ENCODE measurements at regions not wholly inside any gene's neighbourhood (a gene's known extent, or its start where the extent isn't known, plus 50 kb on each side); places are given as distances from the start of the nearest gene placed in this dataset.
A peak's percentile ranks its signal among the peaks of the same experiment; 100 is the strongest.

- TF ChIP-seq CTCF (IDR thresholded peaks at IDR 0.05; ENCODE audit: low read length, missing control alignments) = no peak
- no peak overlapping the region for H3K4me3 ChIP-seq (replicated peaks; ENCODE audit: low read depth, low read length)
- no peak for DNase-seq (ENCODE audit: low read depth)
Observed at GRCh38 chr20:10812759-10813327, 139.0 kb upstream of the JAG1 start.

GRCh38 chr20:10823585-10823984 is 149.8 kb upstream of the JAG1 start:
- H3K4me3 ChIP-seq (replicated peaks; ENCODE audit: low read depth, low read length) = no peak overlapping the region
- no peak for DNase-seq (ENCODE audit: low read depth)
- TF ChIP-seq CTCF (IDR thresholded peaks at IDR 0.05; ENCODE audit: low read length, missing control alignments) = no peak

- no peak for DNase-seq (ENCODE audit: low read depth)
- no peak overlapping the region for H3K4me3 ChIP-seq (replicated peaks; ENCODE audit: low read depth, low read length)
- no peak for TF ChIP-seq CTCF (IDR thresholded peaks at IDR 0.05; ENCODE audit: low read length, missing control alignments)
Observed at GRCh38 chr20:10824750-10825500, 151.1 kb upstream of the JAG1 start.

- TF ChIP-seq CTCF (IDR thresholded peaks at IDR 0.05; ENCODE audit: low read length, missing control alignments) = no peak
- no peak for DNase-seq (ENCODE audit: low read depth)
- no peak overlapping the region for H3K4me3 ChIP-seq (replicated peaks; ENCODE audit: low read depth, low read length)
Observed at GRCh38 chr20:10826111-10826510, 152.3 kb upstream of the JAG1 start.

- no peak overlapping the region for H3K4me3 ChIP-seq (replicated peaks; ENCODE audit: low read depth, low read length)
- DNase-seq (ENCODE audit: low read depth) = no peak
- TF ChIP-seq CTCF (IDR thresholded peaks at IDR 0.05; ENCODE audit: low read length, missing control alignments) = no peak
Observed at GRCh38 chr20:10828180-10828579, 154.4 kb upstream of the JAG1 start.

- peak; percentile 4 for DNase-seq (ENCODE audit: low read depth)
- TF ChIP-seq CTCF (IDR thresholded peaks at IDR 0.05; ENCODE audit: low read length, missing control alignments) = no peak
- no peak overlapping the region for H3K4me3 ChIP-seq (replicated peaks; ENCODE audit: low read depth, low read length)
Observed at GRCh38 chr20:10832141-10832540, 158.3 kb upstream of the JAG1 start.

- H3K4me3 ChIP-seq (replicated peaks; ENCODE audit: low read depth, low read length) = no peak overlapping the region
- no peak for DNase-seq (ENCODE audit: low read depth)
- no peak for TF ChIP-seq CTCF (IDR thresholded peaks at IDR 0.05; ENCODE audit: low read length, missing control alignments)
Observed at GRCh38 chr20:10837901-10838300, 164.1 kb upstream of the JAG1 start.

All from fibroblast of pulmonary artery (primary cell).